ENCODE measurements at regions not wholly inside any gene's neighbourhood (a gene's known extent, or its start where the extent isn't known, plus 50 kb on each side); places are given as distances from the start of the nearest gene placed in this dataset.

- no peak for TF ChIP-seq CTCF (IDR thresholded peaks at IDR 0.05)
- TF ChIP-seq POLR2AphosphoS5 (IDR thresholded peaks at IDR 0.05; ENCODE audit: insufficient read depth in 1 of 2, low read depth in 1 of 2): no peak
- no peak for TF ChIP-seq POLR2A (IDR thresholded peaks at IDR 0.05)
These were observed 209.2 kb downstream of the CD83 start for GRCh38 chr6:14326774-14327173.
